Stimulated activated CD4-positive, alpha-beta T cell treated with anti-CD3 and anti-CD28 coated beads, Interleukin-1b, Interleukin-23, amount 100 ng/mL, for 1 hour (primary cell): ENCODE measurements at regions not wholly inside any gene's neighbourhood (a gene's known extent, or its start where the extent isn't known, plus 50 kb on each side); places are given as distances from the start of the nearest gene placed in this dataset.

Source experiments
- DNase-seq, 2 donors: peaks; one replicate each; pipeline ENCODE4 v3.0.0-alpha.2; 2020; ENCODE audit warnings: low read depth in 2 of 2

GRCh38 chr6:140980265-140980887, 1152.3 kb upstream of the GJE1 start:
- DNase-seq, result no peak

- DNase-seq, result no peak
These were observed 1153.1 kb upstream of the GJE1 start for GRCh38 chr6:140979642-140980091.

GRCh38 chr6:140977403-140977802, 1155.3 kb upstream of the GJE1 start:
- DNase-seq, result no peak

GRCh38 chr6:140976806-140977205, 1155.9 kb upstream of the GJE1 start:
- no peak for DNase-seq

GRCh38 chr6:140970485-140970884, 1162.2 kb upstream of the GJE1 start:
- no peak for DNase-seq

GRCh38 chr6:140968062-140968461, 1164.7 kb upstream of the GJE1 start:
- DNase-seq, result no peak

- no peak for DNase-seq
These were observed 1166.0 kb upstream of the GJE1 start for GRCh38 chr6:140966676-140967075.

GRCh38 chr6:140960566-140960965, 1172.2 kb upstream of the GJE1 start:
- no peak for DNase-seq

- DNase-seq, result no peak
These were observed 1175.3 kb upstream of the GJE1 start for GRCh38 chr6:140957386-140957785.

- no peak for DNase-seq
These were observed 1176.0 kb upstream of the GJE1 start for GRCh38 chr6:140956571-140957369.

GRCh38 chr6:140940251-140940925, 1192.3 kb upstream of the GJE1 start:
- DNase-seq, result no peak

- DNase-seq, result no peak
These were observed 1199.8 kb upstream of the GJE1 start for GRCh38 chr6:140932909-140933308.

GRCh38 chr6:140931581-140931980, 1201.1 kb upstream of the GJE1 start:
- no peak for DNase-seq

- DNase-seq, result no peak
These were observed 1203.6 kb upstream of the GJE1 start for GRCh38 chr6:140929121-140929520.

- no peak for DNase-seq
These were observed 1209.7 kb upstream of the GJE1 start for GRCh38 chr6:140923048-140923447.

- no peak for DNase-seq
These were observed 1211.1 kb upstream of the GJE1 start for GRCh38 chr6:140921366-140922226.

- DNase-seq, result no peak
These were observed 1214.8 kb upstream of the GJE1 start for GRCh38 chr6:140917911-140918310.

- no peak for DNase-seq
These were observed 1217.2 kb upstream of the GJE1 start for GRCh38 chr6:140915551-140915950.

GRCh38 chr6:140915103-140915502, 1217.6 kb upstream of the GJE1 start:
- no peak for DNase-seq

- no peak for DNase-seq
These were observed 1220.0 kb upstream of the GJE1 start for GRCh38 chr6:140912686-140913085.

GRCh38 chr6:140909625-140910024, 1223.1 kb upstream of the GJE1 start:
- no peak for DNase-seq

- DNase-seq, result no peak
These were observed 1223.6 kb upstream of the GJE1 start for GRCh38 chr6:140909156-140909555.
